GM12878 (cell line): ENCODE measurements at regions not wholly inside any gene's neighbourhood (a gene's known extent, or its start where the extent isn't known, plus 50 kb on each side); places are given as distances from the start of the nearest gene placed in this dataset.

ENCODE experiments used
- ATAC-seq: fragments of 200-7000 bp; cut with Tn5 transposase; 3 replicates; pipeline ENCODE4 v1.9.1; 2020; ENCODE audit warnings: mild to moderate bottlenecking, moderate library complexity
- BruUV-seq: library from RNA; stranded (reverse); fragments of 400-500 nt; replicated peaks from 2 replicates; lab custom pipeline; 2021; lab: Mats Ljungman, UMichigan
- CTCF ChIA-PET: fragments of 300-600 bp; sonication (Branson Sonifier 250); formaldehyde crosslinking; extraction: SDS; loops from one replicate; lab custom pipeline; 2021; ENCODE audit warnings: inconsistent platforms; lab: Yijun Ruan, JAX
- POLR2A ChIA-PET: fragments of 350-600 bp; formaldehyde crosslinking; extraction: SDS; loops from one replicate; lab custom pipeline; 2021; ENCODE audit warnings: inconsistent platforms; lab: Charles Lee
- RAD21 ChIA-PET: fragments of 300-600 bp; sonication (Branson Sonifier 250); formaldehyde crosslinking; loops from one replicate; lab custom pipeline; 2023; ENCODE audit warnings: antibody characterized with exemption; ENCODE audit not compliant: unreplicated experiment; lab: Charles Lee
- SMC1A ChIA-PET: fragments of 300-600 bp; sonication (Branson Sonifier 250); formaldehyde crosslinking; loops from one replicate; lab custom pipeline; 2023; ENCODE audit not compliant: unreplicated experiment, uncharacterized antibody; lab: Charles Lee
- DNase-seq: peaks from one replicate; pipeline ENCODE4 v3.0.0-alpha.2; 2011; ENCODE audit warnings: low read depth, low spot score
- FAIRE-seq: peaks from 3 replicates; lab custom pipeline; 2011; peaks lifted over from hg19 to GRCh38; lab: Jason Lieb, UNC
- H2AFZ ChIP-seq: 2 replicates; pipeline ENCODE4 v1.6.0; 2011; ENCODE audit warnings: low read depth, low read length, control low read depth; ENCODE audit not compliant: control insufficient read depth
- H3K27ac ChIP-seq: 2 replicates; pipeline ENCODE4 v1.5.1; 2011; ENCODE audit warnings: control low read depth; ENCODE audit not compliant: control insufficient read depth, insufficient read depth
- H3K27me3 ChIP-seq, 2 experiments: replicated peaks in 1 of 2; 2 replicates each; pipeline versions ENCODE4 v1.6.0 to v1.6.1; 2011; ENCODE audit warnings: low read length in 1 of 2; ENCODE audit not compliant: control insufficient read depth in 2 of 2, insufficient read depth in 2 of 2
- H3K36me3 ChIP-seq, 2 experiments: 2 replicates each; pipeline ENCODE4 v1.5.1; 2011; ENCODE audit warnings: low read length in 1 of 2; ENCODE audit not compliant: control insufficient read depth in 2 of 2, insufficient read depth in 2 of 2
- H3K4me1 ChIP-seq: 2 replicates; pipeline ENCODE4 v1.6.1; 2011; ENCODE audit warnings: mild to moderate bottlenecking, low read length, moderate library complexity, mixed read lengths; ENCODE audit not compliant: control insufficient read depth, insufficient read depth
- H3K4me2 ChIP-seq: 2 replicates; pipeline ENCODE4 v1.6.0; 2011; ENCODE audit warnings: control low read depth; ENCODE audit not compliant: control insufficient read depth, insufficient read depth
- H3K4me3 ChIP-seq: fragments of 200-600 bp; sonication (generic); 2 replicates; pipeline ENCODE4 v1.5.1; 2016
- H3K79me2 ChIP-seq: 2 replicates; pipeline ENCODE4 v1.6.0; 2011; ENCODE audit warnings: low read length; ENCODE audit not compliant: control insufficient read depth, insufficient read depth
- H3K9ac ChIP-seq: 2 replicates; pipeline ENCODE4 v1.8.0; 2011; ENCODE audit warnings: low read length, control low read depth, mixed read lengths; ENCODE audit not compliant: control insufficient read depth, insufficient read depth
- H3K9me3 ChIP-seq: replicated peaks from 3 replicates; pipeline ENCODE4 v1.5.1; 2011; ENCODE audit warnings: mild to moderate bottlenecking, low read length; ENCODE audit not compliant: control insufficient read depth, insufficient read depth
- H4K20me1 ChIP-seq: 2 replicates; pipeline ENCODE4 v1.6.0; 2011; ENCODE audit not compliant: control insufficient read depth, insufficient read depth
- BHLHE40 ChIP-seq, 2 experiments: fragments of 450-650 bp in 1 of 2; IDR thresholded peaks; 2 replicates each; pipeline ENCODE4 v1.6.1; 2011 to 2017; ENCODE audit warnings: low read depth in 2 of 2, borderline replicate concordance in 1 of 2, improper control_type of control experiment in 1 of 2, low read length in 1 of 2, mild to moderate bottlenecking in 1 of 2
- ETV6 ChIP-seq, 2 experiments: fragments of 450-650 bp in 1 of 2; IDR thresholded peaks in 1 of 2; conservative IDR thresholded peaks in 1 of 2; 2 replicates each; pipeline ENCODE4 v1.6.1; 2014; ENCODE audit warnings: antibody characterized with exemption in 1 of 2, borderline replicate concordance in 1 of 2, low read depth in 1 of 2, mild to moderate bottlenecking in 1 of 2, moderate library complexity in 1 of 2
- GATAD2B ChIP-seq: fragments of 450-650 bp; conservative IDR thresholded peaks from 2 replicates; pipeline ENCODE4 v1.6.1; 2017; ENCODE audit warnings: low read depth, mild to moderate bottlenecking, moderate library complexity
- HDGF ChIP-seq: fragments of 450-650 bp; IDR thresholded peaks from 2 replicates; pipeline ENCODE4 v1.6.1; 2016; ENCODE audit warnings: antibody characterized with exemption
- IRF5 ChIP-seq: fragments of 450-650 bp; IDR thresholded peaks from 2 replicates; pipeline ENCODE4 v1.6.1; 2017; ENCODE audit warnings: borderline replicate concordance
- MEF2A ChIP-seq: IDR thresholded peaks from 2 replicates; pipeline ENCODE4 v1.6.1; 2011; ENCODE audit warnings: low read depth, mild to moderate bottlenecking, low read length, moderate library complexity; ENCODE audit not compliant: insufficient read depth
- MYC ChIP-seq: IDR thresholded peaks from 2 replicates; pipeline ENCODE4 v1.6.1; 2011; ENCODE audit warnings: mild to moderate bottlenecking, low read length, moderate library complexity, inconsistent platforms; ENCODE audit not compliant: insufficient read depth, insufficient replicate concordance, insufficient read length, severe bottlenecking
- SPI1 ChIP-seq: IDR thresholded peaks from 2 replicates; pipeline ENCODE4 v1.6.1; 2011; ENCODE audit warnings: low read depth, mild to moderate bottlenecking, low read length, moderate library complexity, borderline replicate concordance; ENCODE audit not compliant: insufficient read depth
- SRF ChIP-seq, 2 experiments: IDR thresholded peaks; 2 replicates each; pipeline ENCODE4 v1.6.1; 2011; ENCODE audit warnings: low read depth in 2 of 2, low read length in 2 of 2, mild to moderate bottlenecking in 1 of 2, moderate library complexity in 1 of 2
- ZBTB33 ChIP-seq: fragments of 450-650 bp; IDR thresholded peaks from 2 replicates; pipeline ENCODE4 v1.6.1; 2017; ENCODE audit warnings: mild to moderate bottlenecking
- ZNF217 ChIP-seq: fragments of 450-650 bp; IDR thresholded peaks from 2 replicates; pipeline ENCODE4 v1.6.1; 2017; ENCODE audit warnings: antibody characterized with exemption, mild to moderate bottlenecking
- WGBS: methylation state at CpG from one replicate; pipeline ENCODE4 v1.1.6; 2016; ENCODE audit warnings: low lambda C conversion rate; ENCODE audit not compliant: insufficient replicate concordance, insufficient coverage; ENCODE audit errors: missing lambda C conversion rate; 5-methylcytosine and 5-hydroxymethylcytosine counted together
- in situ Hi-C: fragments of 300-500 bp; cut with MboI; formaldehyde crosslinking; loops from 9 replicates; pipeline ENCODE4 v1.14.3; 2018; ENCODE audit warnings: mixed read lengths
- intact Hi-C: fragments of 100-400 bp; cut with micrococcal nuclease; formaldehyde crosslinking; loops from one replicate; pipeline ENCODE4 v1.14.2; 2022; ENCODE audit not compliant: unreplicated experiment
- TF ChIP-seq, protein P1 (sequence below): fragments of 450-650 bp; IDR thresholded peaks from 2 replicates; pipeline ENCODE4 v1.6.1; 2018; ENCODE audit warnings: mild to moderate bottlenecking, low read depth, moderate library complexity; ENCODE audit not compliant: partially characterized antibody

DNA sequence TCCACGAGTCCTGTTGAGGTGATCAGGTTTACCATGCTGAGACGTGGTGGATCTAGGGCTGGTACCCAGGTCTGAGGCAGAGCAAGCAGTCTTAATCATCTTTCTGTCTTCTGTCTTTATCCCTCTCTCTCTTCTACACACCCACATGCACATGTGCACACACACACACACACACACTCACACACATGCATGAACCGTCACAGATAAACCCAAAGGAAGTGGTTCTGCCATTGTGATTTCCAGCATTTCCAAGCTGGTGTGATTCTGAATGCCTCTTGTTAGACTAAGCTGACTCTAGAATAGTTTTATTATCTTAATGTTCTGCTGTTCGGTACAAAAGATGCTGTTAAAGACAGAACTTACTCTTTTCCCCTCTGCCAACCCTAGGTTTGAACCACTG lies 411.8 kb upstream of the SALL1 start:
- no peak overlapping the region for H2AFZ ChIP-seq

More for the DNA sequence above, 411.8 kb upstream of the SALL1 start:
- no peak overlapping the region for H3K9ac ChIP-seq
- no peaks in the 10 kb centered on the region for H3K9me3 ChIP-seq
- H3K27me3 ChIP-seq = no peaks in the 10 kb centered on the region
- ChIA-PET SMC1A (interaction anchor here (1.1 to 1.2 kb wide), 2 partner anchors 12 to 158 kb away, joined by 3 read pairs; no protein-coding TSS in a partner anchor), POLR2A (no interaction called here), CTCF (interaction anchor here (0.6 to 1.1 kb wide), 2 partner anchors 17 to 1685 kb away, joined by 3 read pairs; no protein-coding TSS in a partner anchor), RAD21 (interaction anchor here (1.3 kb wide), 1 partner anchor 11 kb away, joined by 3 read pairs; no protein-coding TSS in a partner anchor)
- H3K4me3 ChIP-seq = no peak overlapping the region
- intact Hi-C loops = no loop called here
- DNase-seq = no peak
- H3K27ac ChIP-seq = no peak overlapping the region
- H3K4me2 ChIP-seq = no peak overlapping the region
- H3K79me2 ChIP-seq = no peaks in the 10 kb centered on the region
- H4K20me1 ChIP-seq = no peaks in the 10 kb centered on the region
- 11% methylated on average over 4 of the region's 4 CpGs for WGBS
- no peak for FAIRE-seq
- no peaks in the 10 kb centered on the region for H3K4me1 ChIP-seq
- H3K36me3 ChIP-seq = no peaks in the 10 kb centered on the region
- no TSS peak for BruUV-seq
- TF ChIP-seq BHLHE40 (IDR thresholded peaks at IDR 0.05; ENCODE audit: borderline replicate concordance in 1 of 2, low read depth in 2 of 2, low read length in 1 of 2) = no peak
- no peak for TF ChIP-seq SRF (IDR thresholded peaks at IDR 0.05; ENCODE audit: low read depth in 2 of 2, low read length in 2 of 2)
- TF ChIP-seq, protein P1, sequence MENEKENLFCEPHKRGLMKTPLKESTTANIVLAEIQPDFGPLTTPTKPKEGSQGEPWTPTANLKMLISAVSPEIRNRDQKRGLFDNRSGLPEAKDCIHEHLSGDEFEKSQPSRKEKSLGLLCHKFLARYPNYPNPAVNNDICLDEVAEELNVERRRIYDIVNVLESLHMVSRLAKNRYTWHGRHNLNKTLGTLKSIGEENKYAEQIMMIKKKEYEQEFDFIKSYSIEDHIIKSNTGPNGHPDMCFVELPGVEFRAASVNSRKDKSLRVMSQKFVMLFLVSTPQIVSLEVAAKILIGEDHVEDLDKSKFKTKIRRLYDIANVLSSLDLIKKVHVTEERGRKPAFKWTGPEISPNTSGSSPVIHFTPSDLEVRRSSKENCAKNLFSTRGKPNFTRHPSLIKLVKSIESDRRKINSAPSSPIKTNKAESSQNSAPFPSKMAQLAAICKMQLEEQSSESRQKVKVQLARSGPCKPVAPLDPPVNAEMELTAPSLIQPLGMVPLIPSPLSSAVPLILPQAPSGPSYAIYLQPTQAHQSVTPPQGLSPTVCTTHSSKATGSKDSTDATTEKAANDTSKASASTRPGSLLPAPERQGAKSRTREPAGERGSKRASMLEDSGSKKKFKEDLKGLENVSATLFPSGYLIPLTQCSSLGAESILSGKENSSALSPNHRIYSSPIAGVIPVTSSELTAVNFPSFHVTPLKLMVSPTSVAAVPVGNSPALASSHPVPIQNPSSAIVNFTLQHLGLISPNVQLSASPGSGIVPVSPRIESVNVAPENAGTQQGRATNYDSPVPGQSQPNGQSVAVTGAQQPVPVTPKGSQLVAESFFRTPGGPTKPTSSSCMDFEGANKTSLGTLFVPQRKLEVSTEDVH = no peak
- no peak for TF ChIP-seq ETV6 (conservative IDR thresholded peaks at IDR 0.05 in 1 of 2, IDR thresholded peaks at IDR 0.05 in 1 of 2; ENCODE audit: borderline replicate concordance in 1 of 2, low read depth in 1 of 2)
- no peak for TF ChIP-seq HDGF
- TF ChIP-seq GATAD2B = no peak
- no peak for TF ChIP-seq MEF2A
- TF ChIP-seq ZBTB33 = no peak
- no peak for TF ChIP-seq MYC
- TF ChIP-seq SPI1 = no peak
- TF ChIP-seq IRF5 = no peak
- no peak for TF ChIP-seq ZNF217
- in situ Hi-C loops = no loop called here
- no peak for ATAC-seq
